ENCODE measurements at regions not wholly inside any gene's neighbourhood (a gene's known extent, or its start where the extent isn't known, plus 50 kb on each side); places are given as distances from the start of the nearest gene placed in this dataset.
A peak's percentile ranks its signal among the peaks of the same experiment; 100 is the strongest.

- Histone ChIP-seq H4K91ac (replicated peaks; ENCODE audit: insufficient read length, low read length) (no peak overlapping the region), H3K23ac (ENCODE audit: insufficient read length) (no peak overlapping the region), H2BK20ac (ENCODE audit: low read length) (no peak overlapping the region), H3K9me3 (ENCODE audit: insufficient read depth in 2 of 2, low read depth in 1 of 2, low read length in 1 of 2) (0 out of 4 replicates have a peak, but pooled peaks cover 0 to 3% of the 10 kb centered on the region in 2 experiments), H3K18ac (ENCODE audit: extremely low read depth, low read length) (no peak overlapping the region), H4K8ac (ENCODE audit: extremely low read depth, insufficient read depth, low read length) (peak overlapping the region; percentile 79), H2BK5ac (ENCODE audit: low read depth, low read length) (no peak overlapping the region), H3K23me2 (ENCODE audit: low read depth, low read length) (no peaks in the 10 kb centered on the region), H3K4me2 (ENCODE audit: insufficient read depth in 1 of 2, low read depth in 2 of 2, low read length in 2 of 2) (no peak overlapping the region), H4K5ac (ENCODE audit: insufficient read length, low read depth, low read length) (no peak overlapping the region), H3K36me3 (ENCODE audit: control insufficient read depth in 2 of 4, insufficient read depth in 4 of 4, low read length in 3 of 4) (no peaks in the 10 kb centered on the region), H3K79me1 (ENCODE audit: low read depth, low read length) (no peaks in the 10 kb centered on the region), H3K9ac (replicated peaks in 1 of 4; ENCODE audit: extremely low read depth in 1 of 4, low read depth in 3 of 4, low read length in 3 of 4) (no peak overlapping the region), H3K4me1 (replicated peaks in 1 of 4; ENCODE audit: control insufficient read depth in 3 of 4, insufficient read depth in 4 of 4, low read length in 3 of 4) (no peaks in the 10 kb centered on the region), H2BK12ac (ENCODE audit: low read depth, low read length) (no peak overlapping the region), H3K56ac (replicated peaks; ENCODE audit: insufficient read length, low read depth, low read length) (no peak overlapping the region), H3K4me3 (ENCODE audit: extremely low read depth in 1 of 4, insufficient read depth in 2 of 4, low read depth in 3 of 4, low read length in 4 of 4) (no peak overlapping the region), H3K14ac (ENCODE audit: insufficient read length) (no peak overlapping the region), H3K4ac (replicated peaks; ENCODE audit: insufficient read length, low read depth, low read length) (no peak overlapping the region), H3K27ac (ENCODE audit: low read depth, low read length) (no peak overlapping the region), H3K79me2 (ENCODE audit: control insufficient read depth in 1 of 2, insufficient read depth in 2 of 2, low read length in 2 of 2) (no peaks in the 10 kb centered on the region), H2AK5ac (ENCODE audit: low read depth, low read length) (no peak overlapping the region), H4K20me1 (replicated peaks in 1 of 2; ENCODE audit: control insufficient read depth in 1 of 2, insufficient read depth in 2 of 2, low read length in 2 of 2) (no peaks in the 10 kb centered on the region), H2AFZ (ENCODE audit: low read length) (no peak overlapping the region), H2BK15ac (ENCODE audit: low read length) (no peak overlapping the region), H2BK120ac (replicated peaks; ENCODE audit: low read depth, low read length) (no peak overlapping the region), H3K27me3 (replicated peaks in 1 of 4; ENCODE audit: control insufficient read depth in 3 of 4, extremely low read depth in 1 of 4, insufficient read depth in 3 of 4, low read length in 3 of 4) (no peaks in the 10 kb centered on the region)
- FAIRE-seq (no peak), DNase-seq (ENCODE audit: low read depth in 1 of 2, low spot score in 2 of 2) (no peak)
- 81% methylated on average over 11 of the region's 11 CpGs; no CpG with 5 or more reads in 1 of the 2 experiments for WGBS, 2 experiments (ENCODE audit: extremely low coverage in 1 of 2, insufficient coverage in 1 of 2, insufficient read length in 1 of 2, insufficient replicate concordance in 2 of 2, low coverage in 1 of 2, low lambda C conversion rate in 2 of 2, missing lambda C conversion rate in 1 of 2)
- POLR2A ChIA-PET (ENCODE audit: partially characterized antibody), result no interaction called here
- CTCF ChIA-PET (ENCODE audit: partially characterized antibody), result interaction anchor here (0.6 to 1.8 kb wide), 3 partner anchors 11 to 726 kb away, joined by 3 to 4 read pairs (median 3); no protein-coding TSS in a partner anchor
- TF ChIP-seq ATF3 (IDR thresholded peaks at IDR 0.05; ENCODE audit: insufficient read depth, low read depth, low read length), result no peak
- TF ChIP-seq RAD21 (IDR thresholded peaks at IDR 0.05 in 1 of 2, conservative IDR thresholded peaks at IDR 0.05 in 1 of 2; ENCODE audit: low read depth in 2 of 2, low read length in 2 of 2), result no peak
- no peak for TF ChIP-seq FOSL1 (IDR thresholded peaks at IDR 0.05; ENCODE audit: insufficient read depth, low read depth, low read length)
- TF ChIP-seq E2F6 (IDR thresholded peaks at IDR 0.05), result no peak
- TF ChIP-seq JUND (IDR thresholded peaks at IDR 0.05; ENCODE audit: low read length), result no peak
- no peak for TF ChIP-seq CTCF (IDR thresholded peaks at IDR 0.05; ENCODE audit: control extremely low read depth in 1 of 3, insufficient read depth in 1 of 3, low read depth in 1 of 3, low read length in 3 of 3)
- no peak for TF ChIP-seq HDAC2 (IDR thresholded peaks at IDR 0.05; ENCODE audit: borderline replicate concordance in 1 of 2, low read depth in 2 of 2, low read length in 2 of 2)
- TF ChIP-seq CREB1 (IDR thresholded peaks at IDR 0.05), result no peak
- TF ChIP-seq TEAD4 (IDR thresholded peaks at IDR 0.05; ENCODE audit: low read depth, low read length), result no peak
These were observed 219.2 kb upstream of the ZFP64 start for GRCh38 chr20:52410731-52411234.

All from H1 (cell line).